ENCODE measurements at regions not wholly inside any gene's neighbourhood (a gene's known extent, or its start where the extent isn't known, plus 50 kb on each side); places are given as distances from the start of the nearest gene placed in this dataset.

GRCh38 chr1:98422816-98423215, 238.7 kb upstream of the SNX7 start:
- Histone ChIP-seq H3K4me3 (ENCODE audit: low read depth, low read length) (no peak overlapping the region), H3K9me3 (ENCODE audit: control insufficient read depth, insufficient read depth, low read depth, low read length) (no peaks in the 10 kb centered on the region), H3K4me1 (ENCODE audit: control insufficient read depth, insufficient read depth, low read length) (no peaks in the 10 kb centered on the region), H3K27ac (ENCODE audit: extremely low read depth, low read depth, low read length) (no peak overlapping the region), H3K36me3 (ENCODE audit: control insufficient read depth in 2 of 2, insufficient read depth in 1 of 2, low read length in 2 of 2) (no peaks in the 10 kb centered on the region)
- TF ChIP-seq GFI1B (tag by site-specific recombination; IDR thresholded peaks at IDR 0.05) (no peak), ZNF473 (tag by site-specific recombination; IDR thresholded peaks at IDR 0.05) (no peak)
- CTCF ChIA-PET, result interaction anchor here (0.6 kb wide), 1 partner anchor 172 kb away, joined by 4 read pairs; no protein-coding TSS in a partner anchor
- POLR2A ChIA-PET, result no interaction called here

- H3K27ac ChIP-seq (ENCODE audit: extremely low read depth, low read depth, low read length), result no peak overlapping the region
- H3K9me3 ChIP-seq (ENCODE audit: control insufficient read depth, insufficient read depth, low read depth, low read length), result no peaks in the 10 kb centered on the region
- H3K36me3 ChIP-seq (ENCODE audit: control insufficient read depth in 2 of 2, insufficient read depth in 1 of 2, low read length in 2 of 2), result no peaks in the 10 kb centered on the region
- CTCF ChIA-PET, result no interaction called here
- TF ChIP-seq HOXA7 (CRISPR knock-in tag; IDR thresholded peaks at IDR 0.05; ENCODE audit: borderline replicate concordance) (no peak), ZNF311 (tag by site-specific recombination; IDR thresholded peaks at IDR 0.05; ENCODE audit: borderline replicate concordance) (no peak), ZBTB7A (tag by site-specific recombination; IDR thresholded peaks at IDR 0.05; ENCODE audit: low read depth) (no peak), PATZ1 (tag by site-specific recombination; IDR thresholded peaks at IDR 0.05) (no peak), ZNF677 (tag by site-specific recombination; IDR thresholded peaks at IDR 0.05) (no peak), IKZF3 (tag by site-specific recombination; IDR thresholded peaks at IDR 0.05) (no peak), ZNF394 (tag by site-specific recombination; IDR thresholded peaks at IDR 0.05; ENCODE audit: borderline replicate concordance) (no peak), ZNF423 (tag by site-specific recombination; IDR thresholded peaks at IDR 0.05) (no peak), ZNF354C (tag by site-specific recombination; IDR thresholded peaks at IDR 0.05; ENCODE audit: borderline replicate concordance, low read depth) (no peak), ZNF132 (tag by site-specific recombination; IDR thresholded peaks at IDR 0.05; ENCODE audit: borderline replicate concordance) (no peak), ZNF121 (tag by site-specific recombination; IDR thresholded peaks at IDR 0.05) (no peak)
- TF ChIP-seq, protein P1, sequence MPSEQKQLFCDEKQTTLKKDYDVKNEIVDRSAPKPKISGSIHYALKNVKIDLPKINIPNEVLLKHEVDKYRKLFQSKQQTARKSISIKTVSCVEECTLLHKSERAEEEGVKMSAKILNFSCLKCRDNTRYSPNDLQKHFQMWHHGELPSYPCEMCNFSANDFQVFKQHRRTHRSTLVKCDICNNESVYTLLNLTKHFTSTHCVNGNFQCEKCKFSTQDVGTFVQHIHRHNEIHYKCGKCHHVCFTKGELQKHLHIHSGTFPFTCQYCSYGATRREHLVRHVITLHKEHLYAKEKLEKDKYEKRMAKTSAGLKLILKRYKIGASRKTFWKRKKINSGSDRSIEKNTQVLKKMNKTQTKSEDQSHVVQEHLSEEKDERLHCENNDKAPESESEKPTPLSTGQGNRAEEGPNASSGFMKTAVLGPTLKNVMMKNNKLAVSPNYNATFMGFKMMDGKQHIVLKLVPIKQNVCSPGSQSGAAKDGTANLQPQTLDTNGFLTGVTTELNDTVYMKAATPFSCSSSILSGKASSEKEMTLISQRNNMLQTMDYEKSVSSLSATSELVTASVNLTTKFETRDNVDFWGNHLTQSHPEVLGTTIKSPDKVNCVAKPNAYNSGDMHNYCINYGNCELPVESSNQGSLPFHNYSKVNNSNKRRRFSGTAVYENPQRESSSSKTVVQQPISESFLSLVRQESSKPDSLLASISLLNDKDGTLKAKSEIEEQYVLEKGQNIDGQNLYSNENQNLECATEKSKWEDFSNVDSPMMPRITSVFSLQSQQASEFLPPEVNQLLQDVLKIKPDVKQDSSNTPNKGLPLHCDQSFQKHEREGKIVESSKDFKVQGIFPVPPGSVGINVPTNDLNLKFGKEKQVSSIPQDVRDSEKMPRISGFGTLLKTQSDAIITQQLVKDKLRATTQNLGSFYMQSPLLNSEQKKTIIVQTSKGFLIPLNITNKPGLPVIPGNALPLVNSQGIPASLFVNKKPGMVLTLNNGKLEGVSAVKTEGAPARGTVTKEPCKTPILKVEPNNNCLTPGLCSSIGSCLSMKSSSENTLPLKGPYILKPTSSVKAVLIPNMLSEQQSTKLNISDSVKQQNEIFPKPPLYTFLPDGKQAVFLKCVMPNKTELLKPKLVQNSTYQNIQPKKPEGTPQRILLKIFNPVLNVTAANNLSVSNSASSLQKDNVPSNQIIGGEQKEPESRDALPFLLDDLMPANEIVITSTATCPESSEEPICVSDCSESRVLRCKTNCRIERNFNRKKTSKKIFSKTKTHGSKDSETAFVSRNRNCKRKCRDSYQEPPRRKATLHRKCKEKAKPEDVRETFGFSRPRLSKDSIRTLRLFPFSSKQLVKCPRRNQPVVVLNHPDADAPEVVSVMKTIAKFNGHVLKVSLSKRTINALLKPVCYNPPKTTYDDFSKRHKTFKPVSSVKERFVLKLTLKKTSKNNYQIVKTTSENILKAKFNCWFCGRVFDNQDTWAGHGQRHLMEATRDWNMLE (tag by site-specific recombination; conservative IDR thresholded peaks at IDR 0.05; ENCODE audit: low read depth), result no peak
- POLR2A ChIA-PET, result no interaction called here
- no peak overlapping the region for H3K4me3 ChIP-seq (ENCODE audit: low read depth, low read length)
- H3K4me1 ChIP-seq (ENCODE audit: control insufficient read depth, insufficient read depth, low read length), result no peaks in the 10 kb centered on the region
These were observed 240.5 kb upstream of the SNX7 start for GRCh38 chr1:98421085-98421435.

- Histone ChIP-seq H3K27ac (ENCODE audit: extremely low read depth, low read depth, low read length) (no peak overlapping the region), H3K36me3 (ENCODE audit: control insufficient read depth in 2 of 2, insufficient read depth in 1 of 2, low read length in 2 of 2) (no peaks in the 10 kb centered on the region), H3K9me3 (ENCODE audit: control insufficient read depth, insufficient read depth, low read depth, low read length) (no peaks in the 10 kb centered on the region), H3K4me3 (ENCODE audit: low read depth, low read length) (no peak overlapping the region), H3K4me1 (ENCODE audit: control insufficient read depth, insufficient read depth, low read length) (no peaks in the 10 kb centered on the region)
- CTCF ChIA-PET, result no interaction called here
- POLR2A ChIA-PET, result no interaction called here
- TF ChIP-seq ZNF354C (tag by site-specific recombination; IDR thresholded peaks at IDR 0.05; ENCODE audit: borderline replicate concordance, low read depth) (no peak), ZNF48 (tag by site-specific recombination; IDR thresholded peaks at IDR 0.05) (no peak), ZNF501 (tag by site-specific recombination; IDR thresholded peaks at IDR 0.05) (no peak), SP2 (tag by site-specific recombination; IDR thresholded peaks at IDR 0.05) (no peak), ZSCAN16 (tag by site-specific recombination; IDR thresholded peaks at IDR 0.05) (no peak), ZNF561 (tag by site-specific recombination; IDR thresholded peaks at IDR 0.05; ENCODE audit: borderline replicate concordance) (no peak), YY2 (tag by site-specific recombination; IDR thresholded peaks at IDR 0.05) (no peak), GLI4 (tag by site-specific recombination; IDR thresholded peaks at IDR 0.05) (no peak), BCL11A (tag by site-specific recombination; IDR thresholded peaks at IDR 0.05; ENCODE audit: low read depth) (no peak), ZNF704 (tag by site-specific recombination; IDR thresholded peaks at IDR 0.05) (no peak), ZIC2 (tag by site-specific recombination; IDR thresholded peaks at IDR 0.05) (no peak), ZNF157 (tag by site-specific recombination; IDR thresholded peaks at IDR 0.05) (no peak)
These were observed 241.0 kb upstream of the SNX7 start for GRCh38 chr1:98420376-98421084.
